ENCODE measurements at regions not wholly inside any gene's neighbourhood (a gene's known extent, or its start where the extent isn't known, plus 50 kb on each side); places are given as distances from the start of the nearest gene placed in this dataset.

DNA sequence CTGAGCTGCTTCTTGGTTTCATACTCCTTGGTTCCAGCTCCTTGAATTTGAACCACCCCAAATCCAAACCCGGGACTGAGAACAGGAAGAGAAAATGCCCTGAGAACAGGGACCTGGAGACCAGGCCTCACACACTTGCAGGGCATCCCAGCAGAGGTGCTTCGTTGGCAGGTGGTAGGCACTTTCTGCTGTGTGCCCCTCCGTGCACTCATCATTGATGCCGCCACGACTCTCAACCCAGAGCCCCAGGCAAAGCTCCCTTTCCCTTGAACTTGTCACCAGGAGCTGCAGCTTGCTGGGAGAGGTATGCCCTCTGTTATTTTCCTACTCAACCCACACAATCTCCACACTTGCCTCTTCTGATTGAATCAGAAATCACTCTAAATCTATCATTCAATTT, 217.8 kb upstream of the IRX1 start:
- CTCF ChIA-PET = no interaction called here
- TF ChIP-seq HDGF (IDR thresholded peaks at IDR 0.05; ENCODE audit: borderline replicate concordance) (no peak), SP1 (IDR thresholded peaks at IDR 0.05) (no peak), TARDBP (IDR thresholded peaks at IDR 0.05) (no peak), L3MBTL2 (conservative IDR thresholded peaks at IDR 0.05) (no peak), LEF1 (IDR thresholded peaks at IDR 0.05; ENCODE audit: borderline replicate concordance) (no peak), ELF4 (IDR thresholded peaks at IDR 0.05) (no peak), FOXA1 (IDR thresholded peaks at IDR 0.05) (no peak), BHLHE40 (IDR thresholded peaks at IDR 0.05; ENCODE audit: borderline replicate concordance) (no peak), PKNOX1 (IDR thresholded peaks at IDR 0.05) (no peak), CTBP1 (IDR thresholded peaks at IDR 0.05; ENCODE audit: borderline replicate concordance) (no peak), NFRKB (IDR thresholded peaks at IDR 0.05) (no peak), ARNT (IDR thresholded peaks at IDR 0.05) (no peak), FOXM1 (IDR thresholded peaks at IDR 0.05; ENCODE audit: borderline replicate concordance) (no peak), FOXK2 (IDR thresholded peaks at IDR 0.05) (no peak), ZNF384 (IDR thresholded peaks at IDR 0.05) (no peak), SUZ12 (IDR thresholded peaks at IDR 0.05) (no peak)
- DNase-seq (ENCODE audit: extremely low spot score) = no peak
- POLR2A ChIA-PET = no interaction called here

DNA sequence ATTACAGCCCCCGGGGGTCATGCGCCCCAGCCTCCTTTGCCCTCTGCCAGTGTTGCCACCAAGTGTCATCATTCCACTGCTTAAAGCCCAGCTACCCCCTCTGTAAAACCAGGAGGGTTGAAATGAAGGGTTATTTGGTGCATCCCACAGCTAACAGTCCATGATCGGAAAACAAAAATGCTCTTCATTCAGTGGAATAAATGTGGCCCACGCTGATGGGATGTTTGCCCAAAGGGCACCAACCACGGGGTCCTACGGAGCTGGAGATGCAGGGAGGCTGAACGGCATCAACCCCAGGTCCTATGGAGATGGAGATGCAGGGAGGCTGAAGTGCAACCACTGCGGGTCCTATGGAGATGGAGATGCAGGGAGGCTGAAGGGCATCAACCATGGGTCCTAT, 218.5 kb upstream of the IRX1 start:
- TF ChIP-seq ARNT (IDR thresholded peaks at IDR 0.05) = no peak
- TF ChIP-seq SUZ12 (IDR thresholded peaks at IDR 0.05) = no peak
- no peak for TF ChIP-seq FOXK2 (IDR thresholded peaks at IDR 0.05)
- TF ChIP-seq CTBP1 (IDR thresholded peaks at IDR 0.05; ENCODE audit: borderline replicate concordance) = no peak
- no peak for TF ChIP-seq HDGF (IDR thresholded peaks at IDR 0.05; ENCODE audit: borderline replicate concordance)
- TF ChIP-seq FOXA1 (IDR thresholded peaks at IDR 0.05) = no peak
- TF ChIP-seq TARDBP (IDR thresholded peaks at IDR 0.05) = no peak
- no peak for TF ChIP-seq FOXM1 (IDR thresholded peaks at IDR 0.05; ENCODE audit: borderline replicate concordance)
- TF ChIP-seq L3MBTL2 (conservative IDR thresholded peaks at IDR 0.05) = no peak
- TF ChIP-seq BHLHE40 (IDR thresholded peaks at IDR 0.05; ENCODE audit: borderline replicate concordance) = no peak
- TF ChIP-seq SP1 (IDR thresholded peaks at IDR 0.05) = no peak
- TF ChIP-seq ELF4 (IDR thresholded peaks at IDR 0.05) = no peak
- no peak for TF ChIP-seq ZNF384 (IDR thresholded peaks at IDR 0.05)
- TF ChIP-seq NFRKB (IDR thresholded peaks at IDR 0.05) = no peak
- TF ChIP-seq LEF1 (IDR thresholded peaks at IDR 0.05; ENCODE audit: borderline replicate concordance) = no peak
- TF ChIP-seq PKNOX1 (IDR thresholded peaks at IDR 0.05) = no peak

GRCh38 chr5:3376611-3377010, 219.0 kb upstream of the IRX1 start:
- POLR2A ChIA-PET = no interaction called here
- no peak for TF ChIP-seq L3MBTL2 (conservative IDR thresholded peaks at IDR 0.05)
- no peak for TF ChIP-seq ZNF384 (IDR thresholded peaks at IDR 0.05)
- TF ChIP-seq CTBP1 (IDR thresholded peaks at IDR 0.05; ENCODE audit: borderline replicate concordance) = no peak
- TF ChIP-seq LEF1 (IDR thresholded peaks at IDR 0.05; ENCODE audit: borderline replicate concordance) = no peak
- no peak for TF ChIP-seq SP1 (IDR thresholded peaks at IDR 0.05)
- no peak for TF ChIP-seq ARNT (IDR thresholded peaks at IDR 0.05)
- TF ChIP-seq SUZ12 (IDR thresholded peaks at IDR 0.05) = no peak
- TF ChIP-seq NFRKB (IDR thresholded peaks at IDR 0.05) = no peak
- TF ChIP-seq FOXA1 (IDR thresholded peaks at IDR 0.05) = no peak
- no peak for TF ChIP-seq PKNOX1 (IDR thresholded peaks at IDR 0.05)
- no peak for TF ChIP-seq BHLHE40 (IDR thresholded peaks at IDR 0.05; ENCODE audit: borderline replicate concordance)
- no peak for TF ChIP-seq TARDBP (IDR thresholded peaks at IDR 0.05)
- no peak for TF ChIP-seq FOXM1 (IDR thresholded peaks at IDR 0.05; ENCODE audit: borderline replicate concordance)
- no peak for TF ChIP-seq ELF4 (IDR thresholded peaks at IDR 0.05)
- TF ChIP-seq FOXK2 (IDR thresholded peaks at IDR 0.05) = no peak
- no peak for TF ChIP-seq HDGF (IDR thresholded peaks at IDR 0.05; ENCODE audit: borderline replicate concordance)
- CTCF ChIA-PET = no interaction called here
- DNase-seq (ENCODE audit: extremely low spot score) = no peak

More for the DNA sequence above, 218.5 kb upstream of the IRX1 start:
- ChIA-PET CTCF (no interaction called here), POLR2A (no interaction called here)
- DNase-seq (ENCODE audit: extremely low spot score) = no peak

GRCh38 chr5:3375586-3376311, 219.9 kb upstream of the IRX1 start:
- POLR2A ChIA-PET = no interaction called here
- no peak for DNase-seq (ENCODE audit: extremely low spot score)
- no peak for TF ChIP-seq FOXA1 (IDR thresholded peaks at IDR 0.05)
- TF ChIP-seq BHLHE40 (IDR thresholded peaks at IDR 0.05; ENCODE audit: borderline replicate concordance) = no peak
- TF ChIP-seq L3MBTL2 (conservative IDR thresholded peaks at IDR 0.05) = no peak
- TF ChIP-seq FOXM1 (IDR thresholded peaks at IDR 0.05; ENCODE audit: borderline replicate concordance) = no peak
- no peak for TF ChIP-seq HDGF (IDR thresholded peaks at IDR 0.05; ENCODE audit: borderline replicate concordance)
- CTCF ChIA-PET = no interaction called here

DNA sequence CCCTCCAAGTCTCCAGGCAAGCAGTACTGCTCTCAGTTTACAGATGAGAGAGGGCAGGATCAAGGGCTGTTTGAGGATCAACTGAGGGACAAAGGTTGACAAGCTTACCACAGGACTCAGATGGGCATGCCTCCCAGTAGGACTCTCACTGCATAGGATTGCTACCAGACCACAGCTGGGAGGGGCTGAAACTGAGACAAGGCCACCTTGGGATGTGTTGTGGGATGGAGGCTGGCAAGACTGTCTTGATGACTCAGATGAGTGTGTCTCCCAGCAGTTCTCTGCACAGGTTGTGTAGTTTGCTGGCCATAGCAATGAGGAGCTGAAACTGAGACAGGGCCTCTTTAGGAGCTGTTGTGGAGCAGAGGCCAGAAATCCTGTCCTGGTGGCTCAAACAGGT, 222.2 kb upstream of the IRX1 start:
- DNase-seq (ENCODE audit: extremely low spot score) = no peak
- ChIA-PET CTCF (no interaction called here), POLR2A (no interaction called here)
- no peak for TF ChIP-seq ARNT (IDR thresholded peaks at IDR 0.05)

DNA sequence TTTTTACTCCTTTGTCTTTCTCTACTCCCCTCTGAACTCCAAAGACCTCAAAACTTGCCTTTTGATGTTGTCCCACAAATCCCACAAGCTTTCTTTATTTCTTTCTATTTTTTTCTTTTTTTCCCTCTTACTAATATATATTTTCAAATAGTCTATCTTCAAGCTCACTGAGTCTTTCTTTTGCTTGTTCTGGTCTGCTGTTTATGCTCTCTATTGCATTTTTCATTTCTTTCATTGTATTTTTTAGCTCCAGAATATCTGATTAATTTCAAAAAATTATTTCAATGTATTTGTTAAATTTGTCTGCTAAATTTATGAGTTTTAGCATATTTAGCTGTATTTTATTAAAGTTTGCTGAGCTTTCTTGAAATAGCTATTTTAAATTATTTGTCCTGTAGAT, 223.3 kb upstream of the IRX1 start:
- ChIA-PET CTCF (no interaction called here), POLR2A (no interaction called here)
- no peak for DNase-seq (ENCODE audit: extremely low spot score)
- TF ChIP-seq PKNOX1 (IDR thresholded peaks at IDR 0.05) = no peak
- TF ChIP-seq HDGF (IDR thresholded peaks at IDR 0.05; ENCODE audit: borderline replicate concordance) = no peak
- no peak for TF ChIP-seq SUZ12 (IDR thresholded peaks at IDR 0.05)
- TF ChIP-seq NFRKB (IDR thresholded peaks at IDR 0.05) = no peak
- no peak for TF ChIP-seq ELF4 (IDR thresholded peaks at IDR 0.05)
- no peak for TF ChIP-seq SP1 (IDR thresholded peaks at IDR 0.05)

Data from HEK293T (cell line).